Breast epithelium (tissue), 4 donors: ENCODE measurements at regions not wholly inside any gene's neighbourhood (a gene's known extent, or its start where the extent isn't known, plus 50 kb on each side); places are given as distances from the start of the nearest gene placed in this dataset.

Experiments
- DNase-seq, 2 donors: peaks; one replicate each; pipeline ENCODE4 v3.0.0-alpha.2; 2019; ENCODE audit warnings: low spot score in 2 of 2
- H3K27ac ChIP-seq, 2 donors: fragments of 200-600 bp; sonication (generic) in 1 of 2; one replicate each; pipeline ENCODE4 v1.5.1; 2016 to 2019; ENCODE audit warnings: mild to moderate bottlenecking in 1 of 2
- H3K27me3 ChIP-seq, 2 donors: fragments of 200-600 bp; sonication (generic) in 1 of 2; one replicate each; pipeline versions ENCODE4 v1.5.1 to v1.6.0; 2017 to 2019; ENCODE audit warnings: control low read depth in 1 of 2, mild to moderate bottlenecking in 1 of 2
- H3K36me3 ChIP-seq: fragments of 200-600 bp; one replicate; pipeline ENCODE4 v1.5.1; 2019
- H3K4me1 ChIP-seq, 2 donors: fragments of 200-600 bp; sonication (generic); one replicate each; pipeline ENCODE4 v1.5.1; 2016 to 2019; ENCODE audit warnings: control low read depth in 1 of 2
- H3K4me3 ChIP-seq, 3 donors: fragments of 200-600 bp; sonication (generic); 1 replicate in 2 of 3; 2 replicates in 1 of 3; pipeline ENCODE4 v1.5.1; 2016 to 2019; ENCODE audit warnings: mild to moderate bottlenecking in 3 of 3, moderate library complexity in 2 of 3
- H3K9me3 ChIP-seq, 2 donors: fragments of 200-600 bp; sonication (generic) in 1 of 2; one replicate each; pipeline ENCODE4 v1.5.1; 2016 to 2019; ENCODE audit warnings: control low read depth in 1 of 2
- CTCF ChIP-seq, 3 donors: fragments of 450-650 bp; IDR thresholded peaks; one replicate each; pipeline ENCODE4 v1.5.1; 2016 to 2017; ENCODE audit warnings: antibody characterized with exemption in 3 of 3, mild to moderate bottlenecking in 3 of 3, moderate library complexity in 3 of 3
- POLR2A ChIP-seq: fragments of 450-650 bp; IDR thresholded peaks from one replicate; pipeline ENCODE4 v1.6.1; 2016; ENCODE audit warnings: antibody characterized with exemption, mild to moderate bottlenecking, moderate library complexity
- POLR2AphosphoS5 ChIP-seq, 3 donors: sonication (generic); formaldehyde crosslinking; IDR thresholded peaks; one replicate each; pipeline ENCODE4 v1.6.1; 2017; ENCODE audit warnings: antibody characterized with exemption in 3 of 3
- intact Hi-C: fragments of 100-400 bp; cut with DNase I; formaldehyde crosslinking; loops from one replicate; pipeline ENCODE4 v1.15.1; 2023; ENCODE audit warnings: low total_unique reads

- Histone ChIP-seq H3K27me3 (no peaks in the 10 kb centered on the region), H3K9me3 (peaks cover 66 to 98% of the 10 kb centered on the region in 2 donors), H3K4me3 (no peak overlapping the region), H3K4me1 (no peaks in the 10 kb centered on the region), H3K36me3 (no peaks in the 10 kb centered on the region), H3K27ac (no peak overlapping the region)
- no peak for DNase-seq
- TF ChIP-seq POLR2A (no peak), POLR2AphosphoS5 (IDR thresholded peaks at IDR 0.05) (no peak), CTCF (IDR thresholded peaks at IDR 0.05) (no peak)
- intact Hi-C loops: no loop called here
Observed at GRCh38 chr15:25230442-25230841, 208.4 kb downstream of the UBE3A start.

- TF ChIP-seq POLR2A (no peak), CTCF (IDR thresholded peaks at IDR 0.05) (no peak), POLR2AphosphoS5 (IDR thresholded peaks at IDR 0.05) (no peak)
- no peaks in the 10 kb centered on the region for H3K36me3 ChIP-seq
- H3K9me3 ChIP-seq: peaks cover 76 to 100% of the 10 kb centered on the region in 2 donors
- H3K27me3 ChIP-seq: no peaks in the 10 kb centered on the region
- no peak overlapping the region for H3K4me3 ChIP-seq
- DNase-seq: no peak
- intact Hi-C loops: no loop called here
- no peaks in the 10 kb centered on the region for H3K4me1 ChIP-seq
- H3K27ac ChIP-seq: no peak overlapping the region
Observed at GRCh38 chr15:25233766-25234350, 205.0 kb downstream of the UBE3A start.

GRCh38 chr15:25234831-25235230, 204.0 kb downstream of the UBE3A start:
- no peak overlapping the region for H3K27ac ChIP-seq
- no peak for DNase-seq
- H3K27me3 ChIP-seq: no peaks in the 10 kb centered on the region
- no peak overlapping the region for H3K4me3 ChIP-seq
- intact Hi-C loops: no loop called here
- peaks cover 76 to 99% of the 10 kb centered on the region in 2 donors for H3K9me3 ChIP-seq
- H3K36me3 ChIP-seq: no peaks in the 10 kb centered on the region
- TF ChIP-seq POLR2A: no peak
- TF ChIP-seq CTCF (IDR thresholded peaks at IDR 0.05): no peak
- no peak for TF ChIP-seq POLR2AphosphoS5 (IDR thresholded peaks at IDR 0.05)
- H3K4me1 ChIP-seq: no peaks in the 10 kb centered on the region

GRCh38 chr15:25235391-25235790, 203.4 kb downstream of the UBE3A start:
- Histone ChIP-seq H3K4me1 (no peaks in the 10 kb centered on the region), H3K36me3 (no peaks in the 10 kb centered on the region), H3K27me3 (no peaks in the 10 kb centered on the region), H3K4me3 (no peak overlapping the region), H3K27ac (no peak overlapping the region), H3K9me3 (peaks cover 76 to 99% of the 10 kb centered on the region in 2 donors)
- intact Hi-C loops: no loop called here
- TF ChIP-seq POLR2A (no peak), CTCF (IDR thresholded peaks at IDR 0.05) (no peak), POLR2AphosphoS5 (IDR thresholded peaks at IDR 0.05) (no peak)
- DNase-seq: no peak

- Histone ChIP-seq H3K4me3 (no peak overlapping the region), H3K36me3 (no peaks in the 10 kb centered on the region), H3K27me3 (no peaks in the 10 kb centered on the region), H3K9me3 (peaks cover 74 to 99% of the 10 kb centered on the region in 2 donors), H3K27ac (no peak overlapping the region), H3K4me1 (no peaks in the 10 kb centered on the region)
- TF ChIP-seq POLR2A (no peak), POLR2AphosphoS5 (IDR thresholded peaks at IDR 0.05) (no peak), CTCF (IDR thresholded peaks at IDR 0.05) (no peak)
- DNase-seq: no peak
- intact Hi-C loops: no loop called here
Observed at GRCh38 chr15:25236143-25236860, 202.5 kb downstream of the UBE3A start.
